ENCODE measurements at regions not wholly inside any gene's neighbourhood (a gene's known extent, or its start where the extent isn't known, plus 50 kb on each side); places are given as distances from the start of the nearest gene placed in this dataset.

- TF ChIP-seq BHLHE40 (IDR thresholded peaks at IDR 0.05; ENCODE audit: borderline replicate concordance) (no peak), FOXM1 (IDR thresholded peaks at IDR 0.05; ENCODE audit: borderline replicate concordance) (no peak), TARDBP (IDR thresholded peaks at IDR 0.05) (no peak), ARNT (IDR thresholded peaks at IDR 0.05) (no peak)
Measured at GRCh38 chr20:56976336-56976735, 290.1 kb downstream of the BMP7 start.

Data from HEK293T (cell line).